ENCODE measurements at regions not wholly inside any gene's neighbourhood (a gene's known extent, or its start where the extent isn't known, plus 50 kb on each side); places are given as distances from the start of the nearest gene placed in this dataset.
"Not testable (repeated sequence)": the region's sequence is repeated elsewhere in the genome, so short reads cannot be mapped to it uniquely, and the experiment has no call there.

DNA sequence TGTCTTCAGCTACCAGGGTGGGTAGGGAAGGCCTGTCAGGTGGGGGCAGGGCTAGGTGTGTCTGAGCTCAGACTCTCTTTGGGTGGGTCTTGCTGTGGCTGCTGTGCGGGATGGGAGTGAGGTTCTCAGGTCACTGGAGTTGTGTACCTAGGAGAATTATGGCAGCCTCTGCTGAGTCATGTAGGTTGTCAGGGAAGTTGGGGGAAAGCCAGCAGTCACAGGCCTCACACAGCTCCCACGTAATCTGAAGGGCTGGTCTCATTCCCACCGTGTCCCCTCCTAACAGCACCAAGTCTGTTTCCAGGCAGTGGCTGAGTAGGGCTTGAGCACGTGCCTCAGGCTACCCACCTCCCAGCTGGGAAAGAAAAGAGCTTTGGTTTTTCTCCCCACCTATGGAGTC is 67.0 kb downstream of the CHCHD4 start:
- DNase-seq, result no peak

DNA sequence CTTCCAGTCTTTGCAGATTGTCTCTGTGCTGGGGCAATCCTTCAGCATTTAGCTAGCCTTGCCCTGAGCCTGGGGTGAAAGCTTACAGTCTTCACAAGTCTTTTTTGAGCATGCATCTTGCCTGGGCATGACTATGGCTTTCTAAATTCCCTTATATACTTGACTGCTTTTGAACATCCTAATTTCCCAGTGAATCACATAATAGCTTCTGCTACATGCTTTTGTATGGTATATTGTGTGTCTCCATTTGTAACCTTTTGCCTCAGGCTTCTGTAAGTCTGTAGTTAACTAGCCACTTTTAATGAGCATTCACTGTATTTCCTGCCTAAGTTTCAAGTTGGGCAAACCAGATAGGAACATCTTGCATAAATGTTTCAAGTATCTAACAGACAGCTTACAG is 76.8 kb downstream of the CHCHD4 start:
- no peak for DNase-seq

DNA sequence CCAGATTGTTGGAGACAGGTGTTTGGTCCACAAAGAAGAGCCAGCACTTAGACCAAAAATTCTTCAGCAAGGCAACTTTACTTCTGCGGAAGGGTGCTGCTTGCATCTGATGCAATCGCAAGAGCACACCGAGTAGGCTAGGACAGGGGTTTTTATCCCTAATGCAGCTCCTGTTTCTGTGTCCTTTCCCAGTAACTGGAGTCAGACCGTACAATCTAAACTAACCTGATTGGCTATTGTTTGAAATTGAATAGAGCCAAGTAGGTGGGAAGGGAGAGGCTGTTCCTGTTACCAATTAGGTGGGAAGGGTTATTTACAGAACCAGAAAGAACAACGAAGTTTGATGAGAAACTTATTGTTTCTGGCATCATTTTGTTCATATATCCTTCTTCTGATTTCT is 77.6 kb downstream of the CHCHD4 start:
- DNase-seq, result no peak

DNA sequence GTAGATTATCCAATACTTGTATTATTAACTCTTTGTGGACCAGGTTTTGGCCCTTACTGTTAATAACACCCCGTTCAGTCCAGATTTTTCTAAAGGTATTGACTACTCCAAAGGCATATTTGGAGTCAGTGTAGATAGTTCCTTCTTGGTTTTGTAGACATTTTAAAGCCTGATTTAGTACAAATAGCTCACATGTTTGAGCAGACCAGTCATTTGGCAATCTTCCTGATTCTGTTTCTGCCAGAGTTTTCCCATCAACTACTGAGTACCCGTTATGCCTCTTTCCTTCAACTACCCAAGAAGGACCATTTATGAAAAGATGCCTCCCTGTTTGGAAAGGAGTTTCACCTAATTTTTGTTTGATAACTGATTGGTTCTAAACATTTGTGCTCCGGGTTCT is 82.0 kb downstream of the CHCHD4 start:
- DNase-seq, result no peak

DNA sequence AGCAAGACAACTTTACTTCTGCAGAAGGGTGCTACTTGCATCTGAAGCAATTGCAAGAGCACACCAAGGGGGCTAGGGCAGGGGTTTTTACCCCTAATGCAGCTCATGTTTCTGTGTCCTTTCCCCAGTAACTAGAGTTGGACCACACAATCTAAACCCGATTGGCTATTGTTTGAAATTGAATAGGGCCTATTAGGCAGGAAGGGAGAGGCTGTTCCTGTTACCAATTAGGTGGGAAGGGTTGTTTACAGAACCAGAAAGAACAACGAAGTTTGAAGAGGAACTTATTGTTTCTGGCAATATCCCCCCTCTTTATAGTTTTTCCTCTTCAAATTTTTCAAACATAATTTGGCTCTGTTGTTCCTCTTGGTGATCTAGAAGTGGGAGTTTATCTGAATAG is 85.5 kb downstream of the CHCHD4 start:
- no peak for DNase-seq

DNA sequence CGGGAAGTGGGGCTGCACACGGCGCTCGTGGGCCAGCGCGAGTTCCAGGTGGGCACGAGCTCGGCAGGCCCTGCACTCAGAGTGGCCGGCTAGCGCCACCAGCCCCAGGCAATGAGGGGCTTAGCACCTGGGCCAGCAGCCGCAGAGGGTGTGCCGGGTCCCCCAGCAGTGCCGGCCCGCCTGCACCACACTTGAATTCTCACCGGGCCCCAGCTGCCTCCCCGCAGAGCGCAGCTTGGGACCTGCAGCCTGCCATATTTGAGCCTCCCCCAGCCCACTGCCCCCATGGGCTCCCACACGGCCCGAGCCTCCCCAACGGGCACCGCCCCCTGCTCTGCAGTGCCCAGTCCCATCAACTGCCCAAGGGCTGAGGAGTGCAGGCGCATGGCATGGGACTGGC is 87.5 kb downstream of the CHCHD4 start:
- DNase-seq, result no peak

DNA sequence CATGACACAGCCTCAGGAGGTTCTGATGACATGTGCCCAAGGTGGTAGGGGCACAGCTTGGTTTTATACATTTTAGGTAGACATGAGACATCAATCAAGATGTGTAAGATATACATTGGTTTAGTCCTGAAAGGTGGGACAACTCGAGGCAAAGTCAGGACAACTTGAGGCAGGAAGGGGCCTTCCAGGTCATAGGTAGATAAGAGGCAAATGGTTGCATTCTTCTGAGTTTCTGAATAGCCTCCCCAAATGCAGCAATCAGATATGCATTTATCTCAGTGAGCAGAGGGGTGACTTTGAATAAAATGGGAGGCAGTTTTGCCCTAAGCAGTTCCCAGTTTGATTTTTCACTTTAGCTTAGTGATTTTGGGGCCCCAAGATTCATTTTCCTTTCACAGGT is 91.6 kb downstream of the CHCHD4 start:
- DNase-seq, result no peak

DNA sequence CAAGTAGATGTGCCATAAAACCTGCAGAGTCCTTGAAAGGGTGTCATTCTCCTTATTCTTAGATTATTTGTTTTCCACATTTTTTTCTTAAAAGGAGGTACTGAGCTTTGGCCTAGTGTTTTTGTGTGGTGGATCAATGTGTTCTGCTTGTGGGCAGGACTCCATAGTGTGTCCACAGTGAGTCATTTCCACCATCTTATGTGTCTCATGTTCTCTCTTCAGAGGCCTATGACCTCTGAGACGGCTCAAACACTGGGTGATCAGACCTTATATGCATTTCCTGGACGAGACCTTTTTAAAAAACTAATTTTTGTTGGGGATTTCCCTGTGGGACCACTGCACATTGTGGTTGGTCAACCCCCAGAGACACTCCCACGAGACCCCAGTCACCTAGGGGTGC is 93.4 kb downstream of the CHCHD4 start:
- peak; percentile 36 for DNase-seq

DNA sequence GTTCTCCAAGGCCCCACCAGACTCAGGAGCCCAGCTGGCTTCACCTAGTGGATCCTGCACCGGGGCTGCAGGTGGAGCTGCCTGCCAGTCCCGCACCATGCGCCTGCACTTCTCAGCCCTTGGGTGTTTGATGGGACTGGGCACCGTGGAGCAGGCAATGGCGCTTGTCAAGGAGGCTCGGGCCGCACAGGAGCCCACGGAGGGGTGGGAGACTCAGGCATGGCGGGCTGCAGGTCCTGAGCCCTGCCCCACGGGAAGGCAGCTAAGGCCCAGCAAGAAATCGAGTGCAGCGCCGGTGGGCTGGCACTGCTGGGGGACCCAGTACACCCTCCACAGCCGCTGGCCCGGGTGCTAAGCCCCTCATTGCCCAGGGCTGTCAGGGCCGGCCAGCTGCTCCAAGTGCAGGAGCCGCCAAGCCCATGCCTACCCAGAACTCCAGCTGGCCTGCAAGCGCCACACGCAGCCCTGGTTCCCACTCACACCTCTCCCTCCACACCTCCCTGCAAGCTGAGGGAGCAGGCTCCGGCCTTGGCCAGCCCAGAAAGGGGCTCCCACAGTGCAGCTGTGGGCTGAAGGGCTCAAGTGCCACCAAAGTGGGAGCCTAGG is 95.2 kb downstream of the CHCHD4 start:
- not testable (repeated sequence) for DNase-seq

DNA sequence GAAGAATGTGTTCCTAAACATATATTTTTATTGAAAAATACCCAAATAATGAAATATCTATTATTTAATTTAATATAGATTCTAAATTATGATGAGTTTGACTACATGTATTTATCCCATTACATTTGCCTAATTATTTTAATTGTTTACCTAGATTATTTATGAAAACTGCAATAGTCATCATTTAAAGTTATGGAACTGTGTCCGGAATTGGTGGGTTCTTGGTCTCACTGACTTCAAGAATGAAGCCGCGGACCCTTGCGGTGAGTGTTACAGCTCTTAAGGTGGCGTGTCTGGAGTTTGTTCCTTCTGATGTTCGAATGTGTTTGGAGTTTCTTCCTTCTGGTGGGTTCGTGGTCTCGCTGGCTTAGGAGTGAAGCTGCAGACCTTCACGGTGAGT is 96.5 kb downstream of the CHCHD4 start:
- DNase-seq, result not testable (repeated sequence)

DNA sequence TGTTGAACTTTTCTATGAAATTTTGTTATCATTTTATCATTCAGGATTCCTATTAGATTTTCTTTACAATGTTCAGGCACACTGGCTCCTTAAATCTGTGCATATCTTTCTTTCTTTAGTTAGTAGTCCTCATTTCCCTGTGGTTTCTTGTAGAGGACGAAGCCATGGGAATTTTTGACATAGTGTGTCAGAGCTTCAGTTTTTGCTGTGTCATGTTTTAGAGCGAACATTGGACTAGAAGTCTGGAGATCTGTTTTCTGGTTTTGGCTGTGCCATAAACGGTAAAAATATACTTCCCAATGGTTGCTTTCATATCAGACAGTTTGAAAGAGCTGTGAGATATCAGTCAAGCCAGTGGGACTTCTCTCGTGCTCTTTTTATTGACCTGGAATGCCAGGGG is 105.2 kb downstream of the CHCHD4 start:
- no peak for DNase-seq

DNA sequence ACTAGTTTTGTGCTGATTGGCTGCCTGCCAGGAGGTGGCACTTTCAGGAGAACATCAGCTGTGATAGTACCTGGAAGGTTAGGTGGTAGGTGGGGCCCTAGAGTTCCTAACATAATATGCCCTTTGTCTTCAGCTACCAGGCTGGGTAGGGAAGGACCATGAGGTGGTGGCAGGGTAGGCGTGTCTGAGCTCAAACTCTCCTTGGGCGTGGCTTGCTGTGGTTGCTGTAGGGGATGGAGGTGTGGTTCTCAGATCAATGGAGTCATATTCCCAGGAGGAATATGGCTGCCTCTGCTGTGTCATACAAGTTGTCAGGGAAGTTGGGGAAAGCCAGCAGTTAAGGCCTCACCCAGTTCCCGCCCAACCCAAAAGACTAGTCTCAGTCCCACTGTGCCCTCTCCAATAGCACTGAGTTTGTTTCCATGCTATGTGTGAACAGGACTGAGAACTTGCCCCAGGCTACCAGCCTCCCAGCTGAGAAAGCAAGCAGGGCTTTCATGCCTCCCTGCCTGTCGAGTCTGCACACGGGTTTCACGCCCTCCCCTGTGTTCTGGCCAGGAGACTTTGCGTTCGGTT is 107.7 kb downstream of the CHCHD4 start:
- DNase-seq, result no peak

DNA sequence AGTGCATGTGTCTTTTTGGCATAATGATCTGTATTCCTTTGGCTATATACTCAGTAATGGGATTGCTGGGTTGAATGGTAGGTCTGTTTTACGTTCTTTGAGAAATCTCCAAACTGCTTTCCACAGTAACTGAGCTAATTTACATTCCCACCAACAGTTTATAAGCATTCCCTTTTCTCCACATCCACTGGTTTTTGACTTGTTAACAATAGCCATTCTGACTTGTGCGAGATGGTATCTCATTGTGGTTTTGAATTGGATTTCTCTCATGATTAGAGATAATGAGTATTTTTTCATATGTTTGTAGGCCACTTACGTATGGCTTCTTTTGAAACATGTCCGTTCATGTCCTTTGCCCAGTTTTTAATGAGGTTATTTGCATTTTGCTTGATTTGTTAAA is 117.7 kb downstream of the CHCHD4 start:
- no peak for DNase-seq

DNA sequence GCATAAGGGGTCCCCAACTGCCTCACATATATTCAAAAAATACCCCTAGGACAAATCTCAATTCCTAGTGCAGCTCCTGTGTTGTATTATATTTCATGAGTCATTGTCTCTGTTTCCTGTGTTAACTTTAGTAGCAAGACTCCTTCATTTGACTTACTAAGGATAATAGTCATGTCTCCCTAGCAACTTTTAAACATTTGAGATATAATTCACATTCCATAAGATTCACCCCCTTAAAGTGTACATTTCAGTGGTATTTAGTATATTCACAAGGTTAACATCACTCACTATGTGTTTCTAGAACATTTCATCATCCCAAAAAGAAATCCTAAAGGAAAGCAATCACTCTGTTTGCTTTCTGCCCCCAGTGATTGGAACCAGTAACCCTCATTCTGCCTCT is 121.3 kb upstream of the WNT7A start:
- peak; percentile 19 for DNase-seq

DNA sequence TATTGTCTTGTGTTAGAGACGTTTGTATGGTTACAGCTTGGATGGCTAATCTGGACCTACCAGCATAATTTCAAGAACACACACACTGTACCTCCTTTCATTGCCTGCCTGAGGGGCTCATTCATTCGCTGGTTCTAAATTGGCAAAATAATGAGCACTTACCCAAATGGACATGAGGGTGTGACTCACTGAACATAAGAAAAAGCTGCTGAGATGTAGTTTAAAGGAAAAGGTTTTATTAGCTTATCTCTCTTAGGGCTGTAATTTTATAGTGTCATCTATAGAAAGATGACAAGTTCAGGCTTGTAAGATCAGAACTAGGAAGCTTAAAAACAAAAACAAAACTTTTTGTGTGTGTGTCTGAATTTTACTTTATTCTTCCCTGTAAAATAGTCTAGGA is 120.7 kb upstream of the WNT7A start:
- DNase-seq, result no peak

DNA sequence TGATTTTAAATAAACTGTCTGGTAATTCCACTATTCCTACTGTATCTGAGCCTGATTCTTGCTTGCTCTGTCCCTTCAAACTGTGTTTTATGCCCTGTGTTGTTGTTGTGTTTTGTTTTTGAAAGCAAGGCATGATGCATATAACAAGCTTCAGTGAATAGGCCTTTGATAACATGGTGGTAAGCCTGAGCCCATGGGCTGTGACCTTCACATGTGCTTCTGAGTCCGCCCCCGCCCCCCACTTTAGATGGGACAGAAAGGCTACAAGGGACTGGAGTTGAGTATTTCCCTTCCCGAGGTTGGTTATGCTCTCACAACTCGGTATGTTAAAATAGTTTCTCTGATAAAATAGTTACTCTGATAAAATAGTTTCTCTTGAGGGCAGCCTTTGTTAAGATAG is 119.0 kb upstream of the WNT7A start:
- DNase-seq, result no peak

DNA sequence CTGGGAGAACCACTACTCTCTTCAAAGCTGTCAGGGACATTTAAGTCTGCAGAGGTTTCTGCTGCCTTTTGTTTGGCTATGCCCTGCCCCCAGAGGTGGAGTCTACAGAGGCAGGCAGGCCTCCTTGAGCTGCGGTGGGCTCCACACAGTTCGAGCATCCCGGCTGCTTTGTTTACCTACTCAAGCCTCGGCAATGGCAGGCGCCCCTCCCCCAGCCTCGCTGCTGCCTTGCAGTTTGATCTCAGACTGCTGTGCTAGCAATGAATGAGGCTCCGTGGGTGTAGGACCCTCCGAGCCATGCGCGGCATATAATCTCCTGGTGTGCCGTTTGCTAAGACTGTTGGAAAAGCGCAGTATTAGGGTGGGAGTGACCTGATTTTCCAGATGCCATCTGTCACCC is 115.3 kb upstream of the WNT7A start:
- not testable (repeated sequence) for DNase-seq

DNA sequence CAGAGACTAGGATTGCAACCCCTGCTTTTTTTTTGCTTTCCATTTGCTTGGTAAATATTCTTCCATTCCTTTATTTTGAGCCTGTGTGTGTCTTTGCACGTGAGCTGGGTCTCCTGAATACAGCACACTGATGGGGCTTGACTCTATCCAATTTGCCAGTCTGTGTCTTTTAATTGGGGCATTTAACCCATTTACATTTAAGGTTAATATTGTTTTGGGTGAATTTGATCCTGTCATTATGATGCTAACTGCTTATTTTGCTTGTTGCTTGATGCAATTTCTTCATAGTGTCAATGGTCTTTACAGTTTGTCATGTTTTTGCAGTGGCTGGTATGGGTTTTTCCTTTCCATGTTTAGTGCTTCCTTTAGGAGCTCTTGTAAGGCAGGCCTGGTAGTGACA is 109.1 kb upstream of the WNT7A start:
- not testable (repeated sequence) for DNase-seq

DNA sequence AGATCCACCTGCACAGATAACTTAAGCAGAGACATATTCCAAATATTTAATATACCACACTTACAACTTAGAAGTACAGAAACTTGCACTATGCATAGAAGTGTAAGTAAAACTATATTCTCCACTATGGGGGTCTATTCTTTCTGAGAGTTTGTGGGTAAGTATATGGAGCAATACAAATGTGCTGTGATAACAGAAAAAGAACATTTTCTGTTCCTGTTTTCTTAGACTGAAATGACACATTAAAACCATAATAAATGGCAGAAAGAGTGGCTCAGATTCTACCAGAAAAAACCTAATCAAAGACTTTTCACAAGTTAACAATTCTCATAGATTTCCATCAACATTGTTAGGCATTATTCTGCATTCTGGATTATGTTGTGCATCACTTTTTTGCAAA is 96.6 kb upstream of the WNT7A start:
- no peak for DNase-seq

DNA sequence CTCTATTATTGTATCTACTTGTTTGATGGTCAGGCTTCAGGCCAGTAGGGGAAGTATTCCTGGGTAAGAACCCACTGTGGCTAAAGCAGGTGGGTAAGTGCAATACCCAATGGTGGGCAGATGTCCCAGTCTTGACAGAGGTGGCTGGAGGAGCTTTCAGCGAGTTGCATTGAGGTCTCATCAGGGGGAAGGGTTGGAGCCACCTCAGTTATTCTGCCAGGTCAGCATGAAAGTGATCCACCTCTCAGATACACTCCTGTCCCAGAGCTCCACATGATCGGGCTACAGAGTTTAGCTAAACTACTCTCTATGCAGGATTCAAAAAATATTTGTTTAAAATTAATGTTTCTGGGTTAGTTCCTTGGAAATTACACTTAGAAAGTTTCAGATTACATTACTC is 95.8 kb upstream of the WNT7A start:
- DNase-seq, result no peak

DNA sequence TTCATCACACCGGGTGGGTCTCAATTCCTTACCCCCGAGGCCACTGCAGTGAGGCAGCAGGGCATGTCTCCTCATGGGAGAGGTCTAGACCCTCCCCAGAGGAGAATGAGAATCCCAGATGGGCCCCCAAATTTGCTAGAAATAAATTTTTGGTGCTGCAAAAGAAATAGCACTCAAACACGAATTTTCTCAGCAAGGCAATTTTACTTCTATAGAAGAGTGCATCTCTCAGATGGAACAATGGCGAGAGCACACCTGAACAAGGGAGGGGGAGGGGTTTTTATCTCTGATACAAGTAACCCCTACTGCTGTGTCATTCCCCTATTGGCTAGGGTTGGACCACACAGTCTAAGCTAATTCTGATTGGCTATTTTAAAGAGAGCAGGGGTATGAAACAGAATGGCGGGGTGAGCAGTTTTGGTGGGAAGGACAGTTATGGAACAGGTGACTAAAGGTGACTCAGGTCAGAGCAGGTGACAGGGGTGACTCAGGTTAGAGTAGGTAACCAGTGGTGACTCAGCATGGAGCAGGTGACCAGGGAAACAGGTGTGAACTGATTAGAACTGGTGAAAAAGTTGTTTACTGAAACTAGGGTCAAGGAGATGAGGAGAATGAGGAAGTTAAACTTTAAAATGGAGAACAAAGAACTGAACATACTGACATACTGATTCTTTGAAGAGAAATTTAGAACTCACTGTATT is 93.0 kb upstream of the WNT7A start:
- DNase-seq, result no peak

DNA sequence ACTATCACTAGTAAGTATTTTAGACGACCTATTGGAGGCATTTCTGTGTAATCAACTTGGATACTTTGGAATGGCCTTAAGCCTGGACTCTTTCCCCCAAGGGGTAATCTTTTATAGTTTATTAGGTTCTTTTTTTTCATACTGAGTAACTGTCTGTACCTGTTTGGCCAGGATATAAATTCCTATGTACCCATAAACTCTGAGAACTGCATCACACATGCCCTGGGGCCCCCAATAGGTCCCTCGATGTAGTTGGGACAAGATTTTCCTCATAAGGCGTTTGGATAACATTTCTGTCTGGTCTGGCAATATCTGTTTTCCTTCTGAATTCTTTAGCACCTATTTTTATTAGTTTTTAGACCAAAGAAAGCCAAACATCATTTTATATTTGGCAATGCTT is 86.4 kb upstream of the WNT7A start:
- DNase-seq, result no peak

DNA sequence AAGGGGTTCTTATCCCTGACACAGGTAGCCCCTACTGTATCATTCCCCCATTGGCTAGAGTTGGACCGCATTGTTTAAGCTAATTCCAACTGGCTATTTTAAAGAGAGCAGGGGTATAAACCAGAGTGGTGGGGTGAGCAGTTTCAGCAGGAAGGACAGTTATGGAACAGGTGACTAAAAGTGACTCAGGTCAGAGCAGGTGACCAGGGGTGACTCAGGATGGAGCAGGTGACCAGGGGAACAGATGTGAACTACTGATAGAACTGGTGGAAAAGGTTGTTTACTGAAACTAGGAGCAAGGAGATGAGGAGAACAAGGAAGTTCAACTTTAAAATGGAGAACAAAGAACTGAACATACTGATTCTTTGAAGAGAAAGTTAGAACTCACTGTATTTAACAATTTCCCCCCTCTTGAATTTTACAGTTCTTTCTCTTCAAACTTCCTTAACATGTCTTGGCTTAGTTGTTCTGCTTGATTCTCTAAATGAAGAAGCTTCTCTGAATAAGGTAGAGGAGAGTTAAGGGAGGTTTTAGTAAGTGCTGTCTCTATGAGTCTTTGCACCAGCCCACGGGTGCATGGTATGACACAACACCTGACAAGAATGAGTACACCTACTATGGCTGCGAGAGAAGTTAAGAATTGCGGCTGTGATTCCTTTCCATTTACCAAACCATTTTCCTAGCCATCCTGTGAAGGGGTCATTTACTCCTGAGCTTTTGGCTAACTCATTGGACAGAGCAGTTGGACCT is 83.4 kb upstream of the WNT7A start:
- no peak for DNase-seq

Measured in dermis blood vessel endothelial cell (primary cell).